Tibial nerve (tissue), 4 donors: ENCODE measurements at regions not wholly inside any gene's neighbourhood (a gene's known extent, or its start where the extent isn't known, plus 50 kb on each side); places are given as distances from the start of the nearest gene placed in this dataset.

Source experiments
- CTCF ChIP-seq, 5 experiments: fragments of 200-600 bp in 3 of 5; fragments of 450-650 bp in 2 of 5; sonication (generic) in 3 of 5; IDR thresholded peaks; one replicate each; pipeline ENCODE4 v1.5.1; 2016 to 2019; ENCODE audit warnings: antibody characterized with exemption in 5 of 5, mild to moderate bottlenecking in 3 of 5, moderate library complexity in 2 of 5
- EP300 ChIP-seq, 2 donors: sonication (generic); formaldehyde crosslinking; IDR thresholded peaks; one replicate each; pipeline ENCODE4 v1.6.1; 2017; ENCODE audit warnings: antibody characterized with exemption in 2 of 2, mild to moderate bottlenecking in 1 of 2

GRCh38 chr6:144921206-144921975, 636.3 kb downstream of the UTRN start:
- TF ChIP-seq EP300 (IDR thresholded peaks at IDR 0.05) = no peak
- no peak for TF ChIP-seq CTCF (IDR thresholded peaks at IDR 0.05)
